ENCODE measurements at regions not wholly inside any gene's neighbourhood (a gene's known extent, or its start where the extent isn't known, plus 50 kb on each side); places are given as distances from the start of the nearest gene placed in this dataset.
"Not testable (repeated sequence)": the region's sequence is repeated elsewhere in the genome, so short reads cannot be mapped to it uniquely, and the experiment has no call there.

GRCh38 chr12:97984974-97985580, 522.5 kb downstream of the RMST start:
- H3K4me3 ChIP-seq (ENCODE audit: low read depth, low read length): no peak overlapping the region
- H3K27me3 ChIP-seq (ENCODE audit: insufficient read depth, low read depth, severe bottlenecking): peaks cover 4% of the 10 kb centered on the region
- H3K9me3 ChIP-seq (ENCODE audit: severe bottlenecking): no peaks in the 10 kb centered on the region
- no peak overlapping the region for H3K27ac ChIP-seq
- TF ChIP-seq, protein P1, sequence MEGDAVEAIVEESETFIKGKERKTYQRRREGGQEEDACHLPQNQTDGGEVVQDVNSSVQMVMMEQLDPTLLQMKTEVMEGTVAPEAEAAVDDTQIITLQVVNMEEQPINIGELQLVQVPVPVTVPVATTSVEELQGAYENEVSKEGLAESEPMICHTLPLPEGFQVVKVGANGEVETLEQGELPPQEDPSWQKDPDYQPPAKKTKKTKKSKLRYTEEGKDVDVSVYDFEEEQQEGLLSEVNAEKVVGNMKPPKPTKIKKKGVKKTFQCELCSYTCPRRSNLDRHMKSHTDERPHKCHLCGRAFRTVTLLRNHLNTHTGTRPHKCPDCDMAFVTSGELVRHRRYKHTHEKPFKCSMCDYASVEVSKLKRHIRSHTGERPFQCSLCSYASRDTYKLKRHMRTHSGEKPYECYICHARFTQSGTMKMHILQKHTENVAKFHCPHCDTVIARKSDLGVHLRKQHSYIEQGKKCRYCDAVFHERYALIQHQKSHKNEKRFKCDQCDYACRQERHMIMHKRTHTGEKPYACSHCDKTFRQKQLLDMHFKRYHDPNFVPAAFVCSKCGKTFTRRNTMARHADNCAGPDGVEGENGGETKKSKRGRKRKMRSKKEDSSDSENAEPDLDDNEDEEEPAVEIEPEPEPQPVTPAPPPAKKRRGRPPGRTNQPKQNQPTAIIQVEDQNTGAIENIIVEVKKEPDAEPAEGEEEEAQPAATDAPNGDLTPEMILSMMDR (IDR thresholded peaks at IDR 0.05; ENCODE audit: low read depth, low read length): no peak
- no peaks in the 10 kb centered on the region for H3K36me3 ChIP-seq
- no peak for DNase-seq

DNA sequence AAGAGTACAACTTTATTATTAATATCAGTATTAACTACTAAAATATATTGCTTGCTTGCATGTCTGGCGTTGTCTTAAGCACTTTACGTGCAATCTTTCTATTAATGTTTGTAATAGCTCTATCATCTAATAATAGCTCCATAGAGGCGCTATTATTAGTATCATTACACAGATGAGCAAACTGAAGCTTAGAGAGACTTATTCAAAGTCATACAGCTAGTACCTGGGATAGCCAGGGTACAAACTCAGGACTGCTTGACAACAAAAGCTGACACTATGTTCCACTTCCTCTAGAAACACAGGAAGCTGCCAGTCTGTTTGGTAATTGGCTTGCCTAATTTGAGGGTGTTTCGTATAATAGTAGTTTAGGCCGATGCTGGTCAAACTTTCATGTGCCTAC, 523.2 kb downstream of the RMST start:
- Histone ChIP-seq H3K9me3 (ENCODE audit: severe bottlenecking) (no peaks in the 10 kb centered on the region), H3K36me3 (no peaks in the 10 kb centered on the region), H3K27ac (no peak overlapping the region), H3K27me3 (ENCODE audit: insufficient read depth, low read depth, severe bottlenecking) (peaks cover 5% of the 10 kb centered on the region), H3K4me3 (ENCODE audit: low read depth, low read length) (no peak overlapping the region)
- TF ChIP-seq, protein P1 (IDR thresholded peaks at IDR 0.05; ENCODE audit: low read depth, low read length): no peak
- no peak for DNase-seq

DNA sequence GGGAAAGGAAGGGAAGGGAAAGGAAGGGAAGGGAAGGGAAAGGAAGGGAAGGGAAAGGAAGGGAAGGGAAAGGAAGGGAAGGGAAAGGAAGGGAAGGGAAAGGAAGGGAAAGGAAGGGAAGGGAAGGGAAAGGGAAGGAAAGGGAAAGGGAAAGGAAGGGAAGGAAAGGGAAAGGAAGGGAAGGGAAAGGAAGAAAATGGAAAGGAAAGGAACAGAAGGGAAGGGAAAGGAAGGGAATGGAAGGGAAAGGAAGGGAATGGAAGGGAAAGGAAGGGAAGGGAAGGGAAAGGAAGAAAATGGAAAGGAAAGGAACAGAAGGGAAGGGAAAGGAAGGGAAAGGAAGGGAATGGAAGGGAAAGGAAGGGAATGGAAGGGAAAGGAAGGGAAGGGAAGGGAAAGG, 526.0 kb downstream of the RMST start:
- not testable (repeated sequence) for H3K27ac ChIP-seq; DNase-seq; H3K36me3 ChIP-seq; H3K27me3 ChIP-seq (ENCODE audit: insufficient read depth, low read depth, severe bottlenecking); H3K4me3 ChIP-seq (ENCODE audit: low read depth, low read length); H3K9me3 ChIP-seq (ENCODE audit: severe bottlenecking)

- Histone ChIP-seq H3K9me3 (ENCODE audit: severe bottlenecking) (peaks cover 4% of the 10 kb centered on the region), H3K36me3 (no peaks in the 10 kb centered on the region), H3K27me3 (ENCODE audit: insufficient read depth, low read depth, severe bottlenecking) (peaks cover 5% of the 10 kb centered on the region), H3K27ac (no peak overlapping the region), H3K4me3 (ENCODE audit: low read depth, low read length) (no peak overlapping the region)
- no peak for DNase-seq
- TF ChIP-seq, protein P1 (IDR thresholded peaks at IDR 0.05; ENCODE audit: low read depth, low read length): no peak
Observed at GRCh38 chr12:97989366-97989940, 525.9 kb upstream of the TMPO start.

DNA sequence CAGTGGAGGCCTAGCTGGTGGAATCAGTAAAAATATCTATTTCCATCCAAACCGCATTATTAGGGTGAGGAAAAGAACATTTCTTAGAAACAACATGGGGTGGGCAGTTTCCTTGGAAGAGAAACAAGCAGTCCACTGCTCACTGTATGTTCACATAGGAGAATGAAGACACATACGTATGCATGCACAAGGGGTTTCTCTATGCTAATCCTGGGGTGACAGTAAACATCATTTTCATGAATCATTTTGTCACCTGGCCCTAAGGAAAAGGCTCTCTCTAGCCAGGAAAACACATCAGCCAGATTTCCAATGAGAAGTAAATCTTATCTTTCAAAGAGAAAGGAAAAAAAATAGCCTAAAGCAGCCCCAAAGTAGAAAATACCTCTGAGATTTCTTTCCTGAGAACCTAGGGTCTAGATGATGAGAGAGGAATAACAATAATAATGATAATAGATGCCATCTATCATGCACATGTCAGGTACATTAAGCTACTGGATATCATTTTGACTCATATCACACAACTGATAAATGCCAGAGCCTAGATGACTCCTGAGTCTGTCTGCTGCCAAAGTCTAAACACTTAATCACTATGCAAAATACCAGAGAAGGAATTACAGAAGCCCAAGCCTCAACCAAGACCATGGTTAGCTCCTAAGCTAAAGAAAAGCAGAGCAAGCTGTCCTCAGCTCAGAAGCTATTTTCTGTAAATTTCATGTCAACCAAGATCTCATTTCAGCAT, 520.5 kb upstream of the TMPO start:
- Histone ChIP-seq H3K27ac (no peak overlapping the region), H3K4me3 (ENCODE audit: low read depth, low read length) (no peak overlapping the region), H3K9me3 (ENCODE audit: severe bottlenecking) (peaks cover 4% of the 10 kb centered on the region), H3K36me3 (no peaks in the 10 kb centered on the region), H3K27me3 (ENCODE audit: insufficient read depth, low read depth, severe bottlenecking) (peaks cover 3% of the 10 kb centered on the region)
- TF ChIP-seq, protein P1 (IDR thresholded peaks at IDR 0.05; ENCODE audit: low read depth, low read length): no peak
- DNase-seq: no peak

DNA sequence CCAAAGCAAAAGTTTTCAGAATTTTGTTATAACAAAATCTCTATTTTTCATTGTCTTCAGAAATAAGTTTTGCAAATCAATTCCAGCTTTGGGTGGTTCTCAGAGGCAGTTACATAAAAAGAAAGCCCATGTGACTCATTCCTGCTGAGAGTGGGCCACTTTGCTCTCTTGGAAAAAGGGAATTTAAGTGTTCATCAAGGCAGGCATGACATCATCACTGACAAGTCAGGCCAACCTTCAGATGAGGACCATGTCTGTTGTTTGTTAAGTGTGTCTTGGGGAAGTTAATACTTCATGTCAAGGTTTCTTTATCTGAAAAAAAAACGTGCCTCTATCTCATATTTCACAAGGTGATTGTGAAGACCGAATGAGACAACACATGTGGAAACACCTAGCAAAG, 519.8 kb upstream of the TMPO start:
- no peak for DNase-seq
- no peak overlapping the region for H3K27ac ChIP-seq
- TF ChIP-seq, protein P1 (IDR thresholded peaks at IDR 0.05; ENCODE audit: low read depth, low read length): no peak
- H3K36me3 ChIP-seq: no peaks in the 10 kb centered on the region
- no peaks in the 10 kb centered on the region for H3K27me3 ChIP-seq (ENCODE audit: insufficient read depth, low read depth, severe bottlenecking)
- H3K9me3 ChIP-seq (ENCODE audit: severe bottlenecking): peaks cover 4% of the 10 kb centered on the region
- no peak overlapping the region for H3K4me3 ChIP-seq (ENCODE audit: low read depth, low read length)

All from WERI-Rb-1 (cell line).